Keratinocyte (primary cell): ENCODE measurements at regions not wholly inside any gene's neighbourhood (a gene's known extent, or its start where the extent isn't known, plus 50 kb on each side); places are given as distances from the start of the nearest gene placed in this dataset.
"Not testable (repeated sequence)": the region's sequence is repeated elsewhere in the genome, so short reads cannot be mapped to it uniquely, and the experiment has no call there.

Experiments
- DNase-seq: peaks from one replicate; pipeline ENCODE4 v3.0.0-alpha.2; 2011; ENCODE audit warnings: low read depth, missing footprints, low spot score
- FAIRE-seq: peaks from 2 replicates; lab custom pipeline; 2011; peaks lifted over from hg19 to GRCh38; lab: Jason Lieb, UNC
- H2AFZ ChIP-seq: 2 replicates; pipeline ENCODE4 v1.6.0; 2012; ENCODE audit warnings: low read length, control low read depth, inconsistent platforms; ENCODE audit not compliant: control insufficient read depth
- H3K27ac ChIP-seq: 2 replicates; pipeline ENCODE4 v1.5.1; 2011; ENCODE audit warnings: low read length; ENCODE audit not compliant: control insufficient read depth, insufficient read depth
- H3K27me3 ChIP-seq: 3 replicates; pipeline ENCODE4 v1.6.0; 2011; ENCODE audit warnings: low read length; ENCODE audit not compliant: control insufficient read depth, insufficient read depth; ENCODE audit errors: extremely low read depth
- H3K36me3 ChIP-seq, 2 experiments: 2 replicates in 1 of 2; 3 replicates in 1 of 2; pipeline ENCODE4 v1.5.1; 2011; ENCODE audit warnings: low read length in 2 of 2, mild to moderate bottlenecking in 1 of 2; ENCODE audit not compliant: control insufficient read depth in 2 of 2, insufficient read depth in 2 of 2; ENCODE audit errors: extremely low read depth in 1 of 2
- H3K4me1 ChIP-seq: 3 replicates; pipeline ENCODE4 v1.5.1; 2011; ENCODE audit warnings: low read length; ENCODE audit not compliant: control insufficient read depth, insufficient read depth; ENCODE audit errors: extremely low read depth
- H3K4me2 ChIP-seq: 3 replicates; pipeline ENCODE4 v1.6.0; 2011; ENCODE audit warnings: low read depth, low read length; ENCODE audit not compliant: control insufficient read depth, insufficient read depth; ENCODE audit errors: extremely low read depth
- H3K4me3 ChIP-seq, 3 experiments: fragments of 200-600 bp in 1 of 3; sonication (generic) in 1 of 3; 2 replicates in 2 of 3; 3 replicates in 1 of 3; pipeline ENCODE4 v1.5.1; 2011 to 2016; ENCODE audit warnings: low read length in 3 of 3, mild to moderate bottlenecking in 3 of 3, control low read depth in 2 of 3, inconsistent platforms in 1 of 3, low read depth in 1 of 3, mixed read lengths in 1 of 3, mixed run types in 1 of 3, moderate library complexity in 1 of 3; ENCODE audit not compliant: control insufficient read depth in 2 of 3, insufficient read depth in 2 of 3; ENCODE audit errors: extremely low read depth in 1 of 3
- H3K79me2 ChIP-seq: 2 replicates; pipeline ENCODE4 v1.6.0; 2012; ENCODE audit warnings: low read length; ENCODE audit not compliant: control insufficient read depth, insufficient read depth
- H3K9ac ChIP-seq: 3 replicates; pipeline ENCODE4 v1.6.0; 2011; ENCODE audit warnings: low read length; ENCODE audit not compliant: control insufficient read depth, insufficient read depth; ENCODE audit errors: extremely low read depth
- H3K9me1 ChIP-seq: 3 replicates; pipeline ENCODE4 v1.6.0; 2011; ENCODE audit warnings: low read length; ENCODE audit not compliant: control insufficient read depth, insufficient read depth; ENCODE audit errors: extremely low read depth
- H3K9me3 ChIP-seq: 2 replicates; pipeline ENCODE4 v1.5.1; 2012; ENCODE audit warnings: low read depth, low read length; ENCODE audit not compliant: control insufficient read depth
- H4K20me1 ChIP-seq: 3 replicates; pipeline ENCODE4 v1.6.0; 2011; ENCODE audit warnings: low read length; ENCODE audit not compliant: control insufficient read depth, insufficient read depth; ENCODE audit errors: extremely low read depth
- CTCF ChIP-seq, 3 experiments: IDR thresholded peaks in 1 of 3; conservative IDR thresholded peaks in 1 of 3; optimal IDR thresholded peaks in 1 of 3; 2 replicates in 2 of 3; 3 replicates in 1 of 3; pipeline versions ENCODE3 to v1.5.1; 2011; ENCODE audit warnings: low read length in 3 of 3, mild to moderate bottlenecking in 3 of 3, moderate library complexity in 2 of 3, control low read depth in 1 of 3, inconsistent platforms in 1 of 3; ENCODE audit not compliant: insufficient read depth in 2 of 3; ENCODE audit errors: extremely low read depth in 1 of 3
- EZH2 ChIP-seq: IDR thresholded peaks from one replicate; pipeline ENCODE4 v1.6.1; 2012; ENCODE audit warnings: inconsistent platforms, mild to moderate bottlenecking, low read length, moderate library complexity
- dilution Hi-C: fragments of 300-500 bp; cut with MboI; formaldehyde crosslinking; loops from one replicate; pipeline ENCODE4 v1.7.0; 2020; ENCODE audit warnings: low sequenced_read_pairs; ENCODE audit not compliant: extremely low pct_ligation_motif_present

GRCh38 chr3:193060748-193061546 lies 143.3 kb upstream of the MB21D2 start:
- FAIRE-seq (no peak), DNase-seq (no peak)
- no peak overlapping the region for H3K4me2 ChIP-seq
- no peaks in the 10 kb centered on the region for H3K79me2 ChIP-seq
- H3K27me3 ChIP-seq, result no peaks in the 10 kb centered on the region
- no peak overlapping the region for H3K27ac ChIP-seq
- H3K9me1 ChIP-seq, result no peaks in the 10 kb centered on the region
- no peak overlapping the region for H3K9ac ChIP-seq
- TF ChIP-seq CTCF (optimal IDR thresholded peaks at IDR 0.05 in 1 of 3, IDR thresholded peaks at IDR 0.05 in 1 of 3, conservative IDR thresholded peaks at IDR 0.05 in 1 of 3; ENCODE audit: extremely low read depth in 1 of 3, insufficient read depth in 2 of 3, low read length in 3 of 3), result no peak
- no peak for TF ChIP-seq EZH2
- no peaks in the 10 kb centered on the region for H3K36me3 ChIP-seq
- no peaks in the 10 kb centered on the region for H3K4me1 ChIP-seq
- H3K4me3 ChIP-seq, result no peak overlapping the region
- H4K20me1 ChIP-seq, result no peaks in the 10 kb centered on the region
- dilution Hi-C loops, result no loop called here
- H2AFZ ChIP-seq, result no peak overlapping the region
- H3K9me3 ChIP-seq, result no peaks in the 10 kb centered on the region

GRCh38 chr3:193068365-193068764 lies 150.7 kb upstream of the MB21D2 start:
- Histone ChIP-seq H3K4me2 (no peak overlapping the region), H3K4me1 (no peaks in the 10 kb centered on the region), H3K9ac (no peak overlapping the region), H3K27me3 (no peaks in the 10 kb centered on the region), H3K79me2 (no peaks in the 10 kb centered on the region), H3K9me3 (no peaks in the 10 kb centered on the region), H4K20me1 (no peaks in the 10 kb centered on the region), H3K27ac (no peak overlapping the region), H3K9me1 (no peaks in the 10 kb centered on the region), H3K4me3 (no peak overlapping the region), H3K36me3 (no peaks in the 10 kb centered on the region), H2AFZ (no peak overlapping the region)
- no peak for TF ChIP-seq EZH2
- no peak for TF ChIP-seq CTCF (optimal IDR thresholded peaks at IDR 0.05 in 1 of 3, IDR thresholded peaks at IDR 0.05 in 1 of 3, conservative IDR thresholded peaks at IDR 0.05 in 1 of 3; ENCODE audit: extremely low read depth in 1 of 3, insufficient read depth in 2 of 3, low read length in 3 of 3)
- DNase-seq, result no peak
- FAIRE-seq, result no peak
- dilution Hi-C loops, result no loop called here

GRCh38 chr3:193069732-193070131 lies 152.1 kb upstream of the MB21D2 start:
- H3K36me3 ChIP-seq, H3K27ac ChIP-seq, H3K27me3 ChIP-seq, H4K20me1 ChIP-seq, H3K9ac ChIP-seq, dilution Hi-C loops, H3K4me1 ChIP-seq, H3K9me3 ChIP-seq, DNase-seq, H2AFZ ChIP-seq, H3K79me2 ChIP-seq, H3K9me1 ChIP-seq, FAIRE-seq, H3K4me3 ChIP-seq, H3K4me2 ChIP-seq: not testable (repeated sequence)
